H1 (cell line): ENCODE measurements at regions not wholly inside any gene's neighbourhood (a gene's known extent, or its start where the extent isn't known, plus 50 kb on each side); places are given as distances from the start of the nearest gene placed in this dataset.

Experiments
- RAD21 ChIP-seq, 2 experiments: IDR thresholded peaks in 1 of 2; conservative IDR thresholded peaks in 1 of 2; 2 replicates each; pipeline ENCODE4 v1.6.1; 2011; ENCODE audit warnings: low read depth in 2 of 2, low read length in 2 of 2, improper control_type of control experiment in 1 of 2, inconsistent platforms in 1 of 2, mild to moderate bottlenecking in 1 of 2, moderate library complexity in 1 of 2
- TBP ChIP-seq: IDR thresholded peaks from 2 replicates; pipeline ENCODE4 v1.6.1; 2011; ENCODE audit warnings: low read depth, low read length, improper control_type of control experiment

GRCh38 chr2:100643906-100644501 is 81.2 kb downstream of the PDCL3 start (continued):
- TF ChIP-seq TBP (no peak), RAD21 (IDR thresholded peaks at IDR 0.05 in 1 of 2, conservative IDR thresholded peaks at IDR 0.05 in 1 of 2; ENCODE audit: low read depth in 2 of 2, low read length in 2 of 2) (no peak)
